ENCODE measurements at regions not wholly inside any gene's neighbourhood (a gene's known extent, or its start where the extent isn't known, plus 50 kb on each side); places are given as distances from the start of the nearest gene placed in this dataset.

- no peak for DNase-seq
These were observed 722.3 kb downstream of the CDH8 start for GRCh38 chr16:61313931-61314330.

DNA sequence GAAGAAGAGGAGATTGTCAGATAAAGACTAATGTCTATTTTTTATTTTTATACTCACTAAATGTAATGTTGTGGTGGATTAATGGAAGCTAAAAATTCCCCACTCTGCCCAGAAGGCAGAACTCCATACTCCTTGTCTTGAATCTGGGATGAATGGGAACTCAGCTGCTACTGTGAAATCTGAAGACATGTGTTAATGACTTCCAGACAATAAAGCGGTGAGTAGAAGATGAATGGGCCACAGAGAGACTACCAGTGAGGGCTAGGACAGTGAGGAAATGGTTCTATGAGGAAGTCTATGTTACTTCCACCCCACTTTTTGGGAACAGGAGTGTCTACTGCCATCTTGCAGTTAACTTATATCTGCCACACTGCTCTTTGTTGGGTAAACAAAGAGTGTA, 726.9 kb downstream of the CDH8 start:
- DNase-seq = no peak

DNA sequence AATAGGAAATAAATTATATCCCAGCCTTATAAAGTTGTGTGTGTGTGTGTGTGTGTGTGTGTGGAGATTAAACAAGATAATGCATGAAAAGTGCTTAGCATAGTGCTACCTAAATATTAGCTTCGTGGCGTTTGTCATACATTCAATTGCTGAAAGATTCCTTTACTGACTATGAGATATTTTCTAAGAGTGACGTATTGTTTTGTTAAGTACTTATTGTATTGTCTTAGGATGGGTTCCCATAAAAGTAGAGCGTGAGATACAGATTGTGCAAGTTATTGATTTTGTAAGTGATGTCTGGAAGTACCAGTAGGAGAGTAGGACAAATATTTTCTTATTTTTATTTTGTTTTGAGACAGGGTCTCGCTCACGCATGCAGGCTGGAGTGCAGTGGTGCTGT, 730.0 kb downstream of the CDH8 start:
- DNase-seq = no peak

- DNase-seq = no peak
These were observed 739.4 kb downstream of the CDH8 start for GRCh38 chr16:61296814-61297213.

GRCh38 chr16:61296305-61296704, 739.9 kb downstream of the CDH8 start:
- DNase-seq = no peak

DNA sequence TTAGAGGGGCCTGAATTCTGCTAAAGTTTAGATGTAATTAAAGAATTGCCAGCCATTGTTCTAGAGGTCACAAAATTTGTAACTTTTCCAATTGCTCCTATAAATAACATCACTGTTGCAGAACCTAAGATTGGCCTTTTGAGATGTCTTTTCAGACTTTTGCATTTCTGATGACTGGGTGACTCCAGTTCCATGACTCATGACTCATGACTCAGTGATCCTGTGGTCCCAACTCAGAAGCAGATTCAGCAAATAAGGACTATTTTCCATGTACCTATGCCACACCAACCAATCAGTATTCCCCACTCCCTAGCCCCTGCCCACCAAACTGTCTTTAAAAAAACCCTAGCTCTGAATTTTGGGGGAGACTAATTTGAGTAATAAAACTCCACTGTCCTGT, 740.9 kb downstream of the CDH8 start:
- no peak for DNase-seq

GRCh38 chr16:61289141-61289540, 747.1 kb downstream of the CDH8 start:
- DNase-seq = no peak

DNA sequence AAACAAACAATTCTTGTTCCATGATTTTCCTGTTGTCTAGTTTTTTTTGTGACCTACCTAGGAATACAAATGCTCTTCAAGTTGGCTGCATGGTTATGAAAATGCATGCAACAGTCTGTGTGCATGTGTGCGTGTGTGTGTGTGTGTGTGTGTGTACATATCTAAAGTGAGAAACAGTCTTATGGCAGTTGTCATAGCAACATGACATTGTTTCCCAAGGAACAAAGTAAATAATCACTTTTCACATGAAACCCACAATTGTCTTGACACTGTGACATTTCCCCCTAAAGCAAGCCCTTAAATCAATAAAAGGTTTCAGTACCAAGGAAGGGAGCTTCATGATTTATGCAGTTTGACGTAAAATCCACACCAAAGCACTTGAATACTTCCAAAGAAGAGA, 758.4 kb downstream of the CDH8 start:
- no peak for DNase-seq

- no peak for DNase-seq
These were observed 762.0 kb downstream of the CDH8 start for GRCh38 chr16:61274211-61274610.

- DNase-seq = no peak
These were observed 765.5 kb downstream of the CDH8 start for GRCh38 chr16:61270726-61271125.

DNA sequence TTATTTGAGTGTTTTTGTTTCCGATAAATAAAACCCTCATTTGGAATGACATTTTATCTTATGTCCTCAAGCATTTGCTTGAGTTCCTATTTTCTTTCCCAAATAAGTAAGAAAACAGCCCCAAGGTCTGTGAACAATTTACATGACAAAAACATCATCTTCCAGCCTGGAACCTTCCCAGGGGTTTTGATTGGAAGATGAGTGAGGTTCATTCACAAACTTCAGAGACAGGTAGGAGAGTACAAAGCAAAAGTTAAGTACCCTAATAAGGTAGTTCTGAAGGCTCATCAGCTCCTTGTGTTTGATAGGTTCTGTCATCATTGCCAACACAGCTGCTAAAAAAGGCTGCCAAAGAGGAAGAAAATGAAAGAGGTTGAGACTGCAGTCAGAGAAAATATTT, 772.8 kb downstream of the CDH8 start:
- DNase-seq = no peak

- DNase-seq = no peak
These were observed 774.9 kb downstream of the CDH8 start for GRCh38 chr16:61261315-61261714.

GRCh38 chr16:61246592-61246991, 789.6 kb downstream of the CDH8 start:
- DNase-seq = no peak

GRCh38 chr16:61243954-61244353, 792.3 kb downstream of the CDH8 start:
- no peak for DNase-seq

- no peak for DNase-seq
These were observed 798.3 kb downstream of the CDH8 start for GRCh38 chr16:61237884-61238485.

- no peak for DNase-seq
These were observed 802.5 kb downstream of the CDH8 start for GRCh38 chr16:61233713-61234112.

DNA sequence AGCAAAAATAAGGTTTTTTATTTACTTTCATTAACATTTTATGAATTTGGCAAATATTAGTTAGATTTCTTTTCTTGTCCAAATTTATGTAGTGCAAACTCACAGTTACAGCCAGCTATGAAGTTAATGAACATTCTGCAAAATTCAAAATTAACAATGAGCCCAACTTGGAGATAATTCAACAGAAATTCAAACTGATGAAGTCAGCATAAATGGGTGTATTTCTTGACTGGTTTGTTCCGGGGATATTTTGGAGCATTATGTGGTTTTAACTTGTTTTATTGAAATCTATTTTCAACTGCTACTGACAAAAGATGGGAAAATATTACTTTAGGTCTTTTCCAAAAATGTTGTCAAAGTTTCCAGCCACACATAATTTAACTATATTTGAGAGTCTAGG, 807.9 kb downstream of the CDH8 start:
- no peak for DNase-seq

GRCh38 chr16:61215605-61216004, 820.6 kb downstream of the CDH8 start:
- DNase-seq = no peak

- no peak for DNase-seq
These were observed 821.5 kb downstream of the CDH8 start for GRCh38 chr16:61214780-61215179.

DNA sequence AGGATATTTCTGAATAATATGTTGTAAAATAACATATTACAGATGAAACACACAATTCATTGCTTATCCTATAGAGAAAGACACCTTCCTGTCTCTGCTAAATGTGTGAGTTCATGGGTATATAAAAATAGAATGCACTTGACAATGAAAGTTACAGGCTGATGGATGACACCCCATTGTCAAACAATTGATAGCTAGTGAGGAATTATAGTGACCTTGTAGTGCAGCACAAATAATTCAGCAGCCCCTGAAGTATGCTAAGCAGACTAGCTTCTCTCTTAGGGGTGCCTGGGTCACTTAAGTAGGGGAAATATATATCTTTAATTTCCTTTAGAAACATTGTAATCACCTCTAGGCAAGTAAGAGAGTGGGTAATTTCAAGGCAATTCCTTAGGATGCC, 826.2 kb downstream of the CDH8 start:
- no peak for DNase-seq

- DNase-seq = no peak
These were observed 841.2 kb downstream of the CDH8 start for GRCh38 chr16:61195006-61195405.

GRCh38 chr16:61194573-61194972, 841.7 kb downstream of the CDH8 start:
- no peak for DNase-seq

DNA sequence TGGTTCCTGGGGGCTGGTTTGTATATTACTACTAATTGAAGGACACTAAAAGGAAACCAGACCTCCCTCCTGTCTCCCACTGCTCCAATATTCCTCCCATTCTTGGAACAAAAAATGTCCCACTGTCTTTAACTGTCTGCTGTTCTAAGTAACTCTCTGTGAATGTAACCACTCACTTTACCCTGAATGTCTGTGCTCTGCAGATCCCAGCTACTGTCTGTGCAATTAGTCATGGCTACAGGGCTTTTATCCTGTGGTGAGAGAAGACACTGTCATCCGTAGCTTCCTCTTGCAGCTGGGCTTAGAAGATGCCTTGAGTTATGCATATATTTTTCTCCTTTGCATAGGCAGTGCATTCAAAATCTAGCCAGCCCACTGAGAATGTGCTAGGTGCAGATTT, 853.8 kb downstream of the CDH8 start:
- DNase-seq = no peak

GRCh38 chr16:61181982-61182381, 854.3 kb downstream of the CDH8 start:
- DNase-seq = no peak

DNA sequence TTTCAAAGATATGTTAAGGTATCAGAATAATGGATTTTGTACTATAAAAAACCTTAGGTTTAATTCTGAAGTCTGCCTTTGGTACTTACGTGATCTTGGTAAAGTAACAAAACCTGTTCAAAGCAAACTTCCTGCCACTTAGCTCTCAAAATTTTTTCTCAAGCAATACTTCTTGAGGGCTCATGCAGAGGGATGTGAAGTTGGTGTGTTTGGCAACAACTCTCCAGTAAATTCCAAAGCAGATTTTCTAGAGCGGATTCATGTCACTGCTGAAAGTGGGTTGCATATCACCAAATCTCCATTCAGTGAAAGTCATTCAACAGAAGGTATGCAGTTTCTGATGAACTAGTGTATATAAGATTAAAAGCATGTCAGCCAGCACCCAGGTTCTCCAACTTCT, 856.7 kb downstream of the CDH8 start:
- no peak for DNase-seq

DNA sequence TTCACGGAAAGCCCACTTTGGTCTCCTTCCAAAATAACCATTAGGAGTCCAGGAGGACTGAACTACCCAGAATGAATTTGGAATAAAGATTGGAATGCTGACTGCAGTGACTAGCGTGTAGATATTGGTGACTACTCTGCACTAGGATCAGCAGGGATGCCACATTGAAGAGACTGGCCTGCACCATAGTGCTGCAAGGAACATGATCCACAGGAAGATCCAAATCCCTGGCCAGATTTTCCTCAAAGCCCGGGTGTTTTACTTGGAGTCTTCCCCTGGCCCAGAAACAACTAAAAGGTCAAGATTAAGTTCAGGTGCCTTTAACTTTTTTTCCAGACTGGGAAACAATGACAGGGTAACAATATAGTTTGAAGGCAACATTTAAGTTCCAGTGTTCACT, 870.4 kb downstream of the CDH8 start:
- no peak for DNase-seq

Data from NCI-H1092 treated with DMSO at 0.1 percent for 48 hours (cell line).